ENCODE measurements at regions not wholly inside any gene's neighbourhood (a gene's known extent, or its start where the extent isn't known, plus 50 kb on each side); places are given as distances from the start of the nearest gene placed in this dataset.
"Not testable (repeated sequence)": the region's sequence is repeated elsewhere in the genome, so short reads cannot be mapped to it uniquely, and the experiment has no call there.

- H3K9ac ChIP-seq (ENCODE audit: low read depth, low read length, poor library complexity); H3K4me2 ChIP-seq (ENCODE audit: insufficient read depth, low read length, poor library complexity, severe bottlenecking); H3K4ac ChIP-seq (ENCODE audit: low read length); H2BK15ac ChIP-seq (ENCODE audit: low read length); H2BK12ac ChIP-seq (ENCODE audit: low read length); H2BK120ac ChIP-seq (ENCODE audit: low read depth, low read length); H2BK5ac ChIP-seq (ENCODE audit: low read length); H3K27ac ChIP-seq (replicated peaks; ENCODE audit: low read length); H3K79me1 ChIP-seq (ENCODE audit: low read depth, low read length); H3K4me3 ChIP-seq (ENCODE audit: low read length in 2 of 2); H4K8ac ChIP-seq (ENCODE audit: low read depth, low read length); H3K4me1 ChIP-seq (ENCODE audit: control insufficient read depth in 2 of 2, insufficient read depth in 1 of 2, low read depth in 1 of 2, low read length in 2 of 2); H3K27me3 ChIP-seq (ENCODE audit: control insufficient read depth in 3 of 3, insufficient read depth in 3 of 3, low read depth in 1 of 3, low read length in 3 of 3); H3K36me3 ChIP-seq (replicated peaks in 1 of 2; ENCODE audit: control insufficient read depth in 2 of 2, insufficient read depth in 2 of 2, low read length in 2 of 2); H3K14ac ChIP-seq (ENCODE audit: low read length); H3K18ac ChIP-seq (ENCODE audit: low read length); H2AFZ ChIP-seq (ENCODE audit: low read length); H3K9me3 ChIP-seq (replicated peaks in 1 of 2; ENCODE audit: control insufficient read depth in 2 of 2, insufficient read depth in 1 of 2, low read depth in 1 of 2, low read length in 2 of 2); H3K23ac ChIP-seq (ENCODE audit: low read depth, low read length, poor library complexity); H2AK5ac ChIP-seq (ENCODE audit: low read depth, low read length); H4K91ac ChIP-seq (ENCODE audit: low read depth, low read length, poor library complexity); DNase-seq (ENCODE audit: low spot score): not testable (repeated sequence)
- WGBS, 2 donors (ENCODE audit: extremely low coverage in 2 of 2, insufficient read length in 2 of 2, insufficient replicate concordance in 1 of 2), result no CpG with 5 or more reads among the region's 7 CpGs
Measured at GRCh38 chrX:141520750-141521149, 63.8 kb downstream of the SPANXA1 start.

- H3K27me3 ChIP-seq (ENCODE audit: control insufficient read depth in 3 of 3, insufficient read depth in 3 of 3, low read depth in 1 of 3, low read length in 3 of 3); H2AK5ac ChIP-seq (ENCODE audit: low read depth, low read length); H2BK12ac ChIP-seq (ENCODE audit: low read length); H3K4ac ChIP-seq (ENCODE audit: low read length); H2BK15ac ChIP-seq (ENCODE audit: low read length); H3K4me1 ChIP-seq (ENCODE audit: control insufficient read depth in 2 of 2, insufficient read depth in 1 of 2, low read depth in 1 of 2, low read length in 2 of 2); H3K4me3 ChIP-seq (ENCODE audit: low read length in 2 of 2); DNase-seq (ENCODE audit: low spot score); H4K8ac ChIP-seq (ENCODE audit: low read depth, low read length); H3K27ac ChIP-seq (replicated peaks; ENCODE audit: low read length); H2BK5ac ChIP-seq (ENCODE audit: low read length); H3K9me3 ChIP-seq (replicated peaks in 1 of 2; ENCODE audit: control insufficient read depth in 2 of 2, insufficient read depth in 1 of 2, low read depth in 1 of 2, low read length in 2 of 2); H3K14ac ChIP-seq (ENCODE audit: low read length); H2AFZ ChIP-seq (ENCODE audit: low read length); H3K4me2 ChIP-seq (ENCODE audit: insufficient read depth, low read length, poor library complexity, severe bottlenecking); H4K91ac ChIP-seq (ENCODE audit: low read depth, low read length, poor library complexity); H3K9ac ChIP-seq (ENCODE audit: low read depth, low read length, poor library complexity); H3K36me3 ChIP-seq (replicated peaks in 1 of 2; ENCODE audit: control insufficient read depth in 2 of 2, insufficient read depth in 2 of 2, low read length in 2 of 2); H3K79me1 ChIP-seq (ENCODE audit: low read depth, low read length); H3K18ac ChIP-seq (ENCODE audit: low read length); H3K23ac ChIP-seq (ENCODE audit: low read depth, low read length, poor library complexity); H2BK120ac ChIP-seq (ENCODE audit: low read depth, low read length): not testable (repeated sequence)
- no CpG with 5 or more reads among the region's 6 CpGs for WGBS, 2 donors (ENCODE audit: extremely low coverage in 2 of 2, insufficient read length in 2 of 2, insufficient replicate concordance in 1 of 2)
Measured at GRCh38 chrX:141475788-141476187, 108.8 kb downstream of the SPANXA1 start.

GRCh38 chrX:141469469-141469868, 115.1 kb downstream of the SPANXA1 start:
- Histone ChIP-seq H3K23ac (ENCODE audit: low read depth, low read length, poor library complexity) (no peak overlapping the region), H2BK5ac (ENCODE audit: low read length) (no peak overlapping the region), H3K27me3 (ENCODE audit: control insufficient read depth in 3 of 3, insufficient read depth in 3 of 3, low read depth in 1 of 3, low read length in 3 of 3) (no peaks in the 10 kb centered on the region), H4K8ac (ENCODE audit: low read depth, low read length) (no peak overlapping the region), H3K4ac (ENCODE audit: low read length) (no peak overlapping the region), H3K79me1 (ENCODE audit: low read depth, low read length) (no peaks in the 10 kb centered on the region), H3K14ac (ENCODE audit: low read length) (no peak overlapping the region), H2BK120ac (ENCODE audit: low read depth, low read length) (no peak overlapping the region), H3K4me1 (ENCODE audit: control insufficient read depth in 2 of 2, insufficient read depth in 1 of 2, low read depth in 1 of 2, low read length in 2 of 2) (no peaks in the 10 kb centered on the region), H2AFZ (ENCODE audit: low read length) (no peak overlapping the region), H3K27ac (replicated peaks; ENCODE audit: low read length) (no peak overlapping the region), H4K91ac (ENCODE audit: low read depth, low read length, poor library complexity) (no peak overlapping the region), H2BK12ac (ENCODE audit: low read length) (no peak overlapping the region), H3K4me2 (ENCODE audit: insufficient read depth, low read length, poor library complexity, severe bottlenecking) (no peak overlapping the region), H2BK15ac (ENCODE audit: low read length) (no peak overlapping the region), H3K4me3 (ENCODE audit: low read length in 2 of 2) (no peak overlapping the region), H3K36me3 (replicated peaks in 1 of 2; ENCODE audit: control insufficient read depth in 2 of 2, insufficient read depth in 2 of 2, low read length in 2 of 2) (no peaks in the 10 kb centered on the region), H3K9me3 (replicated peaks in 1 of 2; ENCODE audit: control insufficient read depth in 2 of 2, insufficient read depth in 1 of 2, low read depth in 1 of 2, low read length in 2 of 2) (no peaks in the 10 kb centered on the region), H3K9ac (ENCODE audit: low read depth, low read length, poor library complexity) (no peak overlapping the region), H2AK5ac (ENCODE audit: low read depth, low read length) (no peak overlapping the region), H3K18ac (ENCODE audit: low read length) (no peak overlapping the region)
- no peak for DNase-seq (ENCODE audit: low spot score)
- no CpG with 5 or more reads among the region's 4 CpGs for WGBS, 2 donors (ENCODE audit: extremely low coverage in 2 of 2, insufficient read length in 2 of 2, insufficient replicate concordance in 1 of 2)

GRCh38 chrX:141468940-141469339, 115.6 kb downstream of the SPANXA1 start:
- no peak overlapping the region for H3K14ac ChIP-seq (ENCODE audit: low read length)
- H4K8ac ChIP-seq (ENCODE audit: low read depth, low read length), result no peak overlapping the region
- H3K18ac ChIP-seq (ENCODE audit: low read length), result no peak overlapping the region
- no peak overlapping the region for H3K27ac ChIP-seq (replicated peaks; ENCODE audit: low read length)
- no peaks in the 10 kb centered on the region for H3K36me3 ChIP-seq (replicated peaks in 1 of 2; ENCODE audit: control insufficient read depth in 2 of 2, insufficient read depth in 2 of 2, low read length in 2 of 2)
- DNase-seq (ENCODE audit: low spot score), result no peak
- H3K4me1 ChIP-seq (ENCODE audit: control insufficient read depth in 2 of 2, insufficient read depth in 1 of 2, low read depth in 1 of 2, low read length in 2 of 2), result no peaks in the 10 kb centered on the region
- no peaks in the 10 kb centered on the region for H3K27me3 ChIP-seq (ENCODE audit: control insufficient read depth in 3 of 3, insufficient read depth in 3 of 3, low read depth in 1 of 3, low read length in 3 of 3)
- no peak overlapping the region for H3K4ac ChIP-seq (ENCODE audit: low read length)
- no peak overlapping the region for H3K9ac ChIP-seq (ENCODE audit: low read depth, low read length, poor library complexity)
- H2BK5ac ChIP-seq (ENCODE audit: low read length), result no peak overlapping the region
- H3K4me3 ChIP-seq (ENCODE audit: low read length in 2 of 2), result no peak overlapping the region
- H2BK15ac ChIP-seq (ENCODE audit: low read length), result no peak overlapping the region
- no peak overlapping the region for H3K23ac ChIP-seq (ENCODE audit: low read depth, low read length, poor library complexity)
- H3K4me2 ChIP-seq (ENCODE audit: insufficient read depth, low read length, poor library complexity, severe bottlenecking), result no peak overlapping the region
- no peak overlapping the region for H2BK120ac ChIP-seq (ENCODE audit: low read depth, low read length)
- no peak overlapping the region for H2AFZ ChIP-seq (ENCODE audit: low read length)
- no peak overlapping the region for H2AK5ac ChIP-seq (ENCODE audit: low read depth, low read length)
- no peak overlapping the region for H4K91ac ChIP-seq (ENCODE audit: low read depth, low read length, poor library complexity)
- WGBS, 2 donors (ENCODE audit: extremely low coverage in 2 of 2, insufficient read length in 2 of 2, insufficient replicate concordance in 1 of 2), result no CpG with 5 or more reads among the region's 1 CpG
- H2BK12ac ChIP-seq (ENCODE audit: low read length), result no peak overlapping the region
- H3K9me3 ChIP-seq (replicated peaks in 1 of 2; ENCODE audit: control insufficient read depth in 2 of 2, insufficient read depth in 1 of 2, low read depth in 1 of 2, low read length in 2 of 2), result no peaks in the 10 kb centered on the region
- no peaks in the 10 kb centered on the region for H3K79me1 ChIP-seq (ENCODE audit: low read depth, low read length)
